NCI-H82 (cell line): ENCODE measurements at regions not wholly inside any gene's neighbourhood (a gene's known extent, or its start where the extent isn't known, plus 50 kb on each side); places are given as distances from the start of the nearest gene placed in this dataset.
A peak's percentile ranks its signal among the peaks of the same experiment; 100 is the strongest.
"Not testable (repeated sequence)": the region's sequence is repeated elsewhere in the genome, so short reads cannot be mapped to it uniquely, and the experiment has no call there.

Source experiments
- DNase-seq: peaks from one replicate; lab custom pipeline; 2025; lab: John Stamatoyannopoulos, UW

DNA sequence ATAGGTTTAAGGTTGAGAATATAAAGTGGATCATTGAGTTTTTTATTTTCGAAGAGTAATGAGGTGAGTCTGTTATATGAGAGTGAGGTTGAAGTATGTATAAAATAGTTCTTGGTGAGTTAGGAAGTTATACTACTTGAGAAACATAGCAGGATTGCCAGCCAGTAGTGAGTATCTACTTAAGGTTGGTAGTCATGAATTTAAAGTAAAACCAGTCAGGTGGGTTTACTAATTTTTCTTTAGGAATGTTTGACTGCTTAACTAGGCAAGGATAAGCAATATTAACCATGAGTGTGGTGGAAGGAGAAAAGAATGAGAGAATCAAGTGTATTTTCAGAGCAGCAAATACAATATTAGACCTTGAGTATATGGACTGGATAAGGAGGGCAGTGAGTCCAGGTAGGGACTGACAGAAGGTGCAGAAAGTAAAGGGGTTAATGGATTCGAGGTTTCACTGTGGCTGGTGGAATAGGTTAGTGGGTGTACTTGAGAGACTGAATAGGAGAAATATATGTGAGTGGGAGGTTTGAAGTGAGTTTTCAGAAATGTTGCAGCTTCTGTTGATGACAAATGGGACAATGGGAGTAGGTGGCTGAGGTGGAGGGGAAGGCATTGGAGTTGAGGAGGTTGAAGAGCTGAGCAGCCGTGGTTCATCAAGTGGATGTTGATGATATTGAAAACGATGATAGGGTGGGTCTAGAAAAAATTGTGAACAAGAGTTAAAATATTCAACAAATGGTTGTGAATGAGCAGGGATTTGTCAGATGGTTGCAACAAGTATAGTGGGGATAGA lies 232.5 kb upstream of the ASCC3 start:
- no peak for DNase-seq

DNA sequence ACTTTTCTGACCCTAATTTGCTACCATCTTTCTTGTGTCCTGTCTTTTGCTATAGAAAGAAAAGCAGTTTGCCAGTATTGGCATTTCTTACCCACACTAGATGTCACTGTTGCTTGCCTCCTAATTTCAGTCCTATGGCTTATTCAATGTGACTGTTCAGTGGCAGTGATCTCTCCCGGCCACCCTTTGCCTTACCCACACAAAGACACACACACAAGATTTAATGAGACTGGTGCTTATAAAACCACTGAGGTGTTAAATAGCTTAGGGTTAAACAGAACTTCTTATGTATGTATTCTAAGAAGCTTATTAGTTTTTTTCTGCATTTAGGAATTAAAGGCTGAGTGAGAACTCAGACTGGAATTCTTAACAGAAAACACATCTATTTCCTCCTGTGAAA lies 233.6 kb upstream of the ASCC3 start:
- DNase-seq, result peak; percentile 66

DNA sequence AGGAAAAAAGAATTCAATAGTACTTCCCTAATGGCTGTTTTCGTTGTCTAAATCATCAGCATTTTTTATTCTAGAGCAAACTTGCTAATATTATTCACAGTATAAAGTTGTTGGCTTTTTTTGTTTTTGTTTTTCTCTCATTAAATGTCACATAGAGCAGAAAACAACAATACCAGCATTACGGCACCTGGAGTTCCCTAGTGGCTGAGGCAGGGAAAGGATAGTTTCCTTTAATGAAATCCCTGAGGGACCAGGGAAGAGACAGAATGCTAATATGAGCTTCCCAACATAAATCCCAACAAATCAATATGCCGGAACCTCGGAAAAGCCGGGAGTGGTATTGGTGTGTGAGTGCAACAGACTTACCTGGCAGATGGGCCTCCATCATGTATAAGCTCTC lies 235.2 kb upstream of the ASCC3 start:
- peak; percentile 70 for DNase-seq

DNA sequence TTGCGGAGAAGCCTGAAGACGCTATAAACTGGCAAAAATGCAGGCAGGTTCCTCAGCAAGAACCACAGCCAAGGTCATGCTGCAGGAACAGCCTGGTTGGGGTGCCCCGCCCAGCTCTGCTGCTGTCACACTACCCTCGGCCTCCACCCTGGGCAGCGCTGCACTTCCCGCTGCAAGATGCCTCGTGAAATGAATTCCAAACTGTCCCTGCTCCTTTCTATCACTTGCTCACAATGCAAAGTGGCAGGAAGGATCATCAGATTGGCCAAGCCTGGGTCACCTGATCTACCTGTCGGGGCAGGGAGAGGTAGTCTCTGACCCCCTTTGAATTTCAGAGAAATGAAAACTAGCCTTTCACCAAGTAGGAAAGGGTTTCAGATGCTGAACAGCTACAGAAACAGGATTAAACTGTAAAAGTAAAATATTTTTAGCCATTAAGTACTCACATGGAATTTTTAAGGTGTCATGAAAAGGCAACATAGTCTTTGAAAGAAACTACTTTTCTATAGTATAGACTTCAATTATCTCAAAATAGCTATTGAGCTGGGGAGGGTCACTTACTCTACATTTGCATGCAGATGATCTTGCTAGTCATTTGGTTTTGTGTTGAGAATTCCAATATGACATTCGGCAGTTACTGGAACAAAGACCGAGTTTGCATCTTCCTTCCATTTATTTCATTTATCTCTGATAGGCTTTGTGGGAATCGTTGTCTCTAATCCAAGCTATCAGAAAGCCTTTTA lies 236.4 kb upstream of the ASCC3 start:
- no peak for DNase-seq

DNA sequence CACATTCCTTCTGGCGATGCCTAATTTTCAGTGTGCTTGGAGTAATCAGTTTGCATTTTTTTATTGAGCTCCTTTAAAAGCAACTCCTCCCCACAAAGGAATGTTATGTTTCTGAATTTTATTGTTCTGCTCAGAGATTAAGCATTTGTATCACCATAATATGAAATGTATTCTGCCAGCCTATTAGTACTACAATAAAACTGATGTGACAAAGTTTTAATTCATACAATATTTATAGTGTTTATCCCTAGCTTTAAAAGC lies 236.9 kb upstream of the ASCC3 start:
- DNase-seq, result no peak

DNA sequence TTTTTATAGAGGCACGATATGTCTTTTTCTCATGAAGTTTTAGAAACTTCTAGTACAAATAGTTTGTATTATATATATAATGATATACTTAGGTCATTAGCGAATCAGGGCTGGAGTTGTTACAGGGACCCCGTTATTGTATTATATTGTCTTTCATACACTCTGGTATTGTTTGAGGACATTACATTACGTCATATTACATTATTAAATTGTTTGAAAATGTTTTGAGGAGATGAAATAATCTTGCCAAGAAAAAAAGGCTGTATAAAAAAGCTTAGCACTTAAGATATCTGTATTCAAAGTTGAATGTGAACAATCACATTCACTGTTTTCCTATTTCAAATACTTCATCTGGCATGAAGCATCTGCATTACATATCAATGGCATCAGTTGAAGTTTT lies 239.6 kb upstream of the ASCC3 start:
- DNase-seq, result no peak

DNA sequence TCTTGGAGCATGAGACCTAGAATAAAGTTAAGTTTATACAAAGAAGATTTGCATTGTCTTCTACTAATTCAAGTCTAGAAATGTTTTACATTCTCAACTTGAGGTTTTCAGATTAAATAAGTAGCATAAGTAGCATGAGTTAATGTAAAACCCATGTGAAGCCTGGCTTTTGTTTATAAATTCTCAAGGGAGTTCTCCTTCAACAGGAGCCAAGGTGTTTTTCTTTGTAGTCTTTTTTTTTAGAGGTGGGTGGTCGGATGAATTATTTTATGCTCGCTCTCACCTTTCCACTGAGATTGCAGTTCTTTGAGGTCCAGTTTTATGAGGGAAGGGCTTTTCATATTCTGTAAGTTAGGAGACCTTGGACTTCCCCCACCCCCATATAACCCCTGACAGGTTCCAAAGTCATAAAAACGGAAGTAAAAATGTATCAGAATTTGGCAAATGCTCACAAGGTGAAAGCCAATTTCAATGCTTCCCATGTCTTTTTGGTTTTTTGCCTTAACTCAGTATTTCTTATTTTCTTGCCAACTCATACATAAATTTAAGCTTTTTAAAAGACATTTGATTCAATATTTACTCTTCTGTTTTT lies 244.3 kb upstream of the ASCC3 start:
- DNase-seq, result no peak

DNA sequence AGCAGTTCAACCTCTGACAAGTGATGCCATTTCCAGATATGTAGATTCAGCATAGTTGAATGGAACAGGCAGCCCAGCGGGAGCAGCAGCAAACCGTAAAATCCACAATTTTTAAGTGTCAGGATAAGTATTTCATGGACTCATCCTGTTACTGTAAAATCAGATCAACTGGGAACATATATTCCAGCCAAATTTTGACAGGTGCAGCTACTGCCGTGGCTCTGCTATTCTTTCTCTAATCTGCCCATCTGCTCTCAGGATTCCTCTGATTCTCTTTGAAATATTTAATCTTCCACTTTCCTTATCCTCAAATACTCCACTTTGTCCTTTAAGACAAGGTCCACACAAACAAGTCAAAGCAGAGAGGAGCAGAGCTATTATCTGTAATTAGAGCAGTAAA lies 245.4 kb upstream of the ASCC3 start:
- DNase-seq, result peak; percentile 62

DNA sequence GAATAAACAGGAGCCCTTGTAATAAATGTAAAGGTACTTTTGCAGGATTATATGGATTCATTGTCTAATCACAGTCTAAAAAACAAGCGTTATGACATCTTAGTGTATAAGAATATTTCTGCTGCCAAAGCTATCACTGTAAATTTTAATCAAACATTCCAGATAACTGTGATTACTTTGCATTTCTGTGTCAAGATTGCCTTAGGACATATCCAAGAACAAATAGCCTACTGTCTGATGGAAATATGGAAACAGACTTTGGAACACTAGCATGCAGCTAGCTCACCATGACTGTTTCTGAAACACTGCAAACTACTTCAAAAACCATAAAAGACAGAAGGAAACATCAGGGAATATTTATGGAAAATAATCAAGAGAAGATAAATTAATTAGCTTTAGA lies 248.7 kb upstream of the ASCC3 start:
- DNase-seq, result no peak

DNA sequence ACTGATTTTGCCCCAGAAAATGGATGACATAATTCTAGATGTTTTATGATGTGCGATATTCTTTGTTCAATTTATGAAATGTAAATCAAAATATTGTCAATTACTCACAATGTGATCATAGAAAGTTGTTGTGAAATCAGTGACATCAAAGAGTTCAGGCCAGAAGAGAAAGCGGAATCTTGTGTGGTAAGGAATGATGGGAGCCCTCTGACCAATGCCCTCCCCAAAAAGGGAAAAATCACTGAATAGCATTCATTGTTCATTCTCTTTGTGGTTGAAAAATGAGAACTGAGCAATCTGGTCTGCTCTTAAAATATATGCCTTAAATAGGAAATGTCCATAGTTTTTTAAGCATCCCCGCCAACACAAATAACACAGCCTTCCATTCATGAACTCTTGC lies 247.1 kb upstream of the GRIK2 start:
- no peak for DNase-seq

DNA sequence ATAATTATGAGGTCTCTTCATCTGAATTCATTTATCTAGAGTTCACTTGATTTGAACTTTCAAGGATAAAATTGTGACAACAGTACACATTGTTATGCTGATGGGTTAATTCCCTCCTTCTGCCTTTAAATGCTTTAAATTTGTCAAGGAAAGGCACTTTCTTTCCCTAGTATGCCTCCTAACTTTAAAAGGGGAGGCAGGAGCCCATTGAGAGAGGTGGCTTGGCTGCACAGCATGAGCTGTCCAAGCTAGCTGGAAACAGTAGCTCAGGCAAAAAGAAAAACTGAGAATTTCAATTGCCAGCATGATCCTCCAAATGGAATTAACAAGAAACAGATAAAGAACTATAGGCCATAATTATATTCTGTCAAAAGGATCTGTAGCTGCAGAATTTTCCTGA lies 243.3 kb upstream of the GRIK2 start:
- DNase-seq, result no peak

DNA sequence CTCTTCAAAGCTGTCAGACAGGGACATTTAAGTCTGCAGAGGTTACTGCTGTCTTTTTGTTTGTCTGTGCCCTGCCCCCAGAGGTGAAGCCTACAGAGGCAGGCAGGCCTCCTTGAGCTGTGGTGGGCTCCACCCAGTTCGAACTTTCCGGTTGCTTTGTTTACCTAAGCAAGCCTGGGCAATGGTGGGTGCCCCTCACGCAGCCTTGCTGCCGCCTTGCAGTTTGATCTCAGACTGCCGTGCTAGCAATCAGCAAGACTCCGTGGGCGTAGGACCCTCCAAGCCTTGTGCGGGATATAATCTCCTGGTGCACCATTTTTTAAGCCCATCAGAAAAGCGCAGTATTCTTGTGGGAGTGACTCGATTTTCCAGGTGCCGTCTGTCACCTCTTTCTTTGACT lies 235.9 kb upstream of the GRIK2 start:
- not testable (repeated sequence) for DNase-seq

DNA sequence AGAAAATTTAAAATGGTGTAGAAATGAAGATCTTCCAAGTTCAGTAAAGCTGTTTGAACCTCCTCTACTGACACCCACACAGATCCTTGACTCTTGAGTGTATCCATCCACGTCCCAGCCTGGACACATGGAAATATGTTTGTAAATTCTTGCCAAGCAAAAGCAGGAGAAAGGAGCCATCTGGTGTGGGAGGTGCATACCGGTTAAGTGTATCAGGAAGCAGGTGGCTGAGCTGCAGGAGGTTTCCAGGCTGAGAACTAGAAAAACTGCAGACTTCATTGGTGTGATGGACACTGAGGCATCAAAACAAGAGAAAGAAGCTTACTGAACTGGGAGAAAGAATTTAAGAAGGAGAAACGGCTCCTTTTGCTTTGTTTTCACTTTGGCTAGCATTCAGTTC lies 229.9 kb upstream of the GRIK2 start:
- peak; percentile 89 for DNase-seq

DNA sequence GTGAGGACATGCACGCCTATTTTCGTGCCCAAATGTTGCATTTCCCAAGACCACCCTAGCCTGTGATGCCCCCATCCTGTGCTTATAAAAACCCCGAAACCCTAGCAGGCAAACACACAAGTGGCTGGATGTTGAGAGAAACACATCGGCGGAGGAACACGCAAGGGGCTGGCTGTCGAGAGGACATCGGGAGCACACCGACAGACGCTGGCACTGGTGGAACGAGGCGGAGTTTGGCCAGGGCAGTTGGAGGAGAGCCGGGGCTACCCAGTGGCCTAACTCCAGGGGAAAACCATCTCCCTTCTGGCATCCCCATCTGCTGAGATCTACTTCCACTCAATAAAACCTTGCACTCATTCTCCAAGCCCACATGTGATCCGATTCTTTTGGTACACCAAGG lies 225.9 kb upstream of the GRIK2 start:
- DNase-seq, result no peak

DNA sequence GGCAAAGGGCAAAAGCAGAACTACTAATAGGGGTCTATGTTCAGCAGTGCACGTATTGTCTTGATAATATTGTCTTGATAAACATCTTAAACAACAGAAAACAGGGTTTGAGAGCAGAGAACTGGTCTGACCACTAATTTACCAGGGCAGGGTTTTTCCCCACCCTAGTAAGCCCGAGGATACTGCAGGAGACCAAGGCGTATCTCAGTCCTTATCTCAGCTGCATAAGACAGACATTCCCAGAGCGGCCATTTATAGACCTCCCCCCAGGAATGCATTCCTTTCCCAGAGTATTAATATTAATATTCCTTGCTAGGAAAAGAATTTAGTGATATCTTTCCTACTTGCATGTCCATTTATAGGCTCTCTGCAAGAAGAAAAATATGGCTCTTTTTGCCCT lies 222.5 kb upstream of the GRIK2 start:
- not testable (repeated sequence) for DNase-seq

DNA sequence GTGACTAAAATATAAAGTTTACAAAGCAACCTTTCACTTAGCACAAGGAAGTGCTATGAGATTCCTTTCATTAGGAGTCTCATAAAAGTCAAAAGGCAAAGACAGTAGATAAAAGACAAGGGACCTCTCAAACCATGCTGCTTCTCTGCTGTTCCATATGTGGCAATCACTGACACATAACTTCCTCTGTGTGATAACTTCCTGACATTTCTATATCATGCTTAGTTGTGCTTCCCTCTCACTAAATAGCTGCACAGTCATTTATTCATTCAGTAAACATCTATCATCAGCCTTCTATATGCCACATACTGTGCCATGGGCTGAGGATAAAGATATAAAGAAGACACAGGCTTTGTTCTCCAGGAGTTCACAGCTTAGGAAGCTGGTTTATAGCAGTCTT lies 214.8 kb upstream of the GRIK2 start:
- no peak for DNase-seq

DNA sequence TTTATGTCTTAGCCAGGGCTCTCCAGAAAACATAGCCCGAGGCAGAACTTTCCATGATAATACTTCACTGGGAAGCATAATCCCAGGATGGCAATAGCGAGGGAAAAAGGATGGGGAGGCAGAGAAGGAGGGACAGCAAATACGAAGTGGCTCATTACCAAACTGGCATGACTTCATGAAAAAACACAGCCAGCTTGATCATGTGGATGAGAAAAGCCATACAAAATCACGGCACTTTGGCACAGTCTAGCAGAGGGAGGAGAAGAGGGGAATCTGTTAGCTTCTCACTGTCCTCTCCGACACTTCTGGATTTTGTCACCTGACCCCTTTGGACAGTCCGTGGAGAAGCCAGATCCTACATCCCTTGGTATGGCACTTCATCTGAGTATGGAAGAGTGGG lies 212.5 kb upstream of the GRIK2 start:
- DNase-seq, result no peak

DNA sequence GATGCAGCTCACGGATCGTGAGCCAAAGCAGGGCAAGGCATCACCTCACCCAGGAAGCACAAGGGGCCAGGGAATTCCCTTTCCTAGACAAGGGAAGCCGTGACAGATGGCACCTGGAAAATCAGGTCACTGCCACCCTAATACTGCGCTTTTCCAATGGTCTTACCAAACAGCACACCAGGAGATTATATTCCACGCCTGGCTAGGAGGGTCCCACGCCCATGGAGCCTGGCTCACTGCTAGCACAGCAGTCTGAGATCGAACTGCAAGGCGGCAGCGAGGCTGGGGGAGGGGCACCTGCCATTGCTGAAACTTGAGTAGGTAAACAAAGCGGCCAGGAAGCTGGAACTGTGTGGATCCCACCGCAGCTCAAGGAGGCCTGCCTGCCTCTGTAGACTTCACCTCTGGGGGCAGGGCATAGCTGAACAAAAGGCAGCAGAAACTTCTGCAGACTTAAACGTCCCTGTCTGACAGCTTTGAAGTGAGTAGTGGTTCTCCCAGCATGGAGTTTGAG lies 205.2 kb upstream of the GRIK2 start:
- not testable (repeated sequence) for DNase-seq

DNA sequence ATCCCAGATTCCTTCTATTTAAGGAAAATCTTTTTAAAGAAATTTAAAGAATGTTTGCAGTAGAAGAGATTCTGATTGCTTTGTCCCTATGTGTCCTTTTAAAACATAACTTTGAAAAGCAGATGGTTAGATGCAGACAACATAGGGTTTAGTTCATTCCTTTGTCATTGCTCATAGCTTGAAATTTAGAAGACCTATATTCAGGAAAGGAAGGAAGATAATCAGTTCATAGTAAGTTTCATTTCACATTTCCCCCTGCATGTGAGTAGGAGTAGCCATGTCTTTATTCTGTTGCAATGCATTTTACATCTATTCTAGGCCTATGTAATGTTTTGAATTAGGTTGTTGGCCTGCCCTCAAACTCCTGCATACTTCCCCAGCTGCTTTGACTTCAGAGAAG lies 197.9 kb upstream of the GRIK2 start:
- no peak for DNase-seq

DNA sequence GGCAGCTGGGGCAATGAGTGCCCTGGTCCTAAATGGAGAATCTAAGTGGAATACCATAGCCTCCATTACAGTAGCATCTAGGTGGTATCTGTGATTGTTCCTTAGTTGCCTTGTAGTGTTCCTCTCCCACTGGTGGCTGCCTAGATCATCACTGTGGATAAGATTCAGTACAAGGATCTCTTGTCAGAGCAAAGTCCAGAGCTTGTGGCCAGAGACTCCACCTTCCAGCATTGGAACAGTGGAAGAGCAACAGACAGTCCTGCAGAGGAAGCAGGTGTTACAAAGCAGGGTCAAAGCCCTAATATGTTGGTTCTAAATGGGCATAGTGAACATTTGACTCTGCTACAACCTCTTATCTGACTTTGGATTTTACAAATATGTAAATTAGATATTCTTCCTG lies 194.1 kb upstream of the GRIK2 start:
- no peak for DNase-seq

DNA sequence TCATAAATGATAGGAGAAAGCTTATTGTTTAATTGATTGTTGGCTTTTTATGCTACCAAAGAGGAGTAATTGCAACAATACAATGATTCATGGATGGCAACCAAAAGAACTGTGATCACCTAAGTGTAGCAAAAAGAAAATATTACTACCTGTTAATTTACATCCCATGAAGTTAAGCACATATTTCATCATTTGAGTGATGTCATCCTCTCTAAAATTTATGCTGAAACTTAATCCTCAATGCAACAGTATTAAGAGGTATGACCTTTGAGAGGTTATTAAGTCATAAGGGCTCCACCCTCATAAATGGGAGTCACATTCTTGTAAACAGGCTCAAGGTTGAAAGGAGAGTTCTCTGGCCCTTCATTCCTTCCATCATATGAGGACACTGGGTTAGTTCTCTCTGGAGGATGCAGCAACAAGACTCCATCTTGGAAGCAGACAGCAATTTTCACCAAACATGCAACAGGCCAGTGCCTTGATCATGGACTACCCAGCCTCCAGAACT lies 190.6 kb upstream of the GRIK2 start:
- DNase-seq, result no peak

DNA sequence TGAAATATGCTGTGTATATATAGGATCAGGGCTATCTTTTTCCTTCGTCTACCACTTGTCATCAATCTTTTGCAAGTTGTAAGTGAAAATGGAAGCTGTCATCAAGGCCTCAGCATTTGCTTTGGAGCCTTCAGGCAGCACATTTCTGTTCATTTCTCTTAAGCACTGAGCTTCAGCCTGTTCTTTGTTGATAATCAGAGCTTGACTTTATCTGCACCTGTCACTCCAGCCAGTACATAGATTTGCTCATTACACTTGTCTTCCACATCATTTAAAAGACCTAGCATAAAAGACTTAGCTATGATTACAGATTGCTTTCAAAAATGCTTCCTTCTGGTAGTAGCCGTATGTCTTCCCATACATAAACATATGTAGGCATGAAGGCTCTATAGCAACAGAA lies 189.8 kb upstream of the GRIK2 start:
- DNase-seq, result no peak

DNA sequence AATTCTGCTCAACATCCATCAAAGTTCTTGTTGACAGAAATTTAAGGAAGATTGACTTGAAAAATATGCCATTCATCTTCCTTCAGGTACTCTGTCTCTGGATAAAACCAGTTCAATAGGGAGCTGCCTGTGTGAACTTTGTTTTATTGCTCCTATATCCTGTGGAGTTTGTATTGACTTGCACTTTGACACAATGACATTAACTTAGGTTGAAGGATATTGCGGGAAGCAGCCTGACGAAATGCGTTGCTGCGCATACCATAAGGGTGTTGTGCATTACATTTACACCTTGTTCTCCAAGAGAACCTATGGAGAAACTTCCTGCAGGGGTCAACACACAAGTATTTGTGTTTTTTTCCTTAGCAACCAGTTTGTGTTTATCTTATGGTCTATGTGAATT lies 185.4 kb upstream of the GRIK2 start:
- no peak for DNase-seq
